M059J (cell line): ENCODE measurements at regions not wholly inside any gene's neighbourhood (a gene's known extent, or its start where the extent isn't known, plus 50 kb on each side); places are given as distances from the start of the nearest gene placed in this dataset.

ENCODE experiments used
- DNase-seq: peaks from one replicate; pipeline ENCODE4 v3.0.0-alpha.2; 2012; ENCODE audit warnings: low read depth

GRCh38 chr3:144295613-144296012 is 324.0 kb downstream of the DIPK2A start:
- no peak for DNase-seq

GRCh38 chr3:144296808-144297207 is 325.2 kb downstream of the DIPK2A start:
- no peak for DNase-seq

DNA sequence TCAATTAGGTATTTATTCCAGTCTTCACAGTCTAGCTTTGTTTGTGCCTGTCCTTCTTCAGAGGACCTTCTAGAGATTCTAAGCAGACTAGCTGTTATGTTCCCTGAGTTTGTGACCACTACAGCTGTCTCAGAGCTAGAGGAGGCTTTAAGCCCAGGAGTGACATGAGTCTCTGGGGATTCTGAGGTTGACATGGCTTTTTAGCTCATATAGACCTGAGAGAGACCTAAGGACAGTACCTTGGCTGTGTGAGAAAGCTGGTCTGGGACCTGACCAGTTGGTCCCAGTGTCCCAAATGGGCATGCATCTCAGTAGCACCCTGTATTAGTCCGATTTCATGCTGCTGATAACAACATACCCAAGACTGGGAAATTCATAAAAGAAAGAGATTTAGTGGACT is 330.2 kb downstream of the DIPK2A start:
- no peak for DNase-seq

DNA sequence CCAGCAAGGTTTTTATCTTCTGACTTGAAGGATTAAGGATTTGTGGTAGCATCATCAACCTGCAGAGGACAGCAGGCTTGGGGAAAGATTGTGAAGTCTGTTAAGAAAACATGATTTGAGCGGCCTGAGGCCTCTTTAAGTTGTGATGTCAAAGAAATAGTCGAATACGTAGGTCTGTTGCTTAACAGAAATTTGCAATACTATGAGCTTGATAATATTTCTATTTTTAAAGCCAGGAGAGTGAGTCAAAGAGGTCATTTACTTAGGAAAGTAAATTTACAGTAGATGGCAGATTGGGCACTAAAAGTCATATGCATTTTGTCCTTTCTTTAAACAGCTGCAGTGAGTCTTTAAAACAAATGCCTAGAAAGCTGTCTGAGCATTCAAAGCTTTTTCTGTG is 336.3 kb downstream of the DIPK2A start:
- DNase-seq: no peak

DNA sequence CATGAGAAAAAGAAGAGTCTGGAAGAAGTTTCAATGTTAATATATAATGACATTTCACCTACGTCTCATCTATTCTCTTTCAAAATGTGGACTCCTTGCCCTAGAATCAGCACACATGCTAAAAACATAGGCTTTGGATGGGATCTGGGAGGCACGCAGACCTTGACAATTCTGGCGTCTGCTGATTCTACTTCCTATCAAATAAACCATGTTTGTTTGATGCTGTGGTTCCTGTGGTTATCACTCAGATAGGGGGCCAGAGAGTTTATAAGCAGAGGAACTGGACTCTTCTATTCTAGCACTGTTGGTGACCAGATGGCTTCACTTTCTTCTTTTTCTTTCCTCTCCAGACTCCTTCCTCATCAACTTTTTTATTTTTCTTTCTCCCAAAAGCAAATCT is 336.8 kb downstream of the DIPK2A start:
- DNase-seq: no peak

GRCh38 chr3:144312702-144313101 is 341.1 kb downstream of the DIPK2A start:
- DNase-seq: peak; percentile 4

DNA sequence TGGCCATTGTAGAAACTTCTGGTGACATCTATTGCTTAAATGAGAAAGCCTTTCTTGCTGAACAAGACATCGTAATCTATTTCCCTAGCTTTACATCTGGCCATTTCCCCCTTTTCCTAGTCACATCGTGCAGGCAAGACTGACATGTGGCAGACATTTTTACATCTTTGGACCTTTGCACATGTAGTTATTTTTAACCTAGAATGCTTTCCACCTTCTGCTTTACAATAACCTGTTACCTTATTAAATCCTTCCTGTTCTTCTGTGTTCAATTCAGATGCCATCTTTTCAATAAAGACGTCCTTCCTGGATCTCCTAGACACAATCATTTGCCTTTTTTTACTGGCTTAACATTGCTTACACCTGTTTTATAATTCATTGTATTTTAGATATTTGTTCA is 343.3 kb downstream of the DIPK2A start:
- DNase-seq: no peak

GRCh38 chr3:144317961-144318360 is 346.3 kb downstream of the DIPK2A start:
- no peak for DNase-seq

DNA sequence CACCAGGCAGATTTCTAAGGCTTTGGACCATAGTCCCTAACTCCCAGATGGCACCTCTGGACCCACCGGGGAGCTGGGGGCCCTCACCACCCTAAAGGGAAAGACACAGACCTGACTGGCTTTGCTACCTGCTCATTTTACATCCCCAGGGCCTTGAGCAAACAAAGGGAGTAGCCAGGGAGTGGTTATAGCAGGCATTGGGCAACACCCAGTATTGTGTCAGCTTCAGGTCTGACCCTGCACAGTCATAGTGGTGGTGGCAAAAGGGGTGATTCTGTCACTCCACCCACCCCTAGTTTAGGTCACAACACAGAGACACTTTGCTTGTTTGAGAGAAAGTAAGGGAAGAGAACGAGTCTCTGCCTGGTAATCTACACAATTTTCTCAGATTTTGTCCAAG is 352.5 kb downstream of the DIPK2A start:
- DNase-seq: no peak

DNA sequence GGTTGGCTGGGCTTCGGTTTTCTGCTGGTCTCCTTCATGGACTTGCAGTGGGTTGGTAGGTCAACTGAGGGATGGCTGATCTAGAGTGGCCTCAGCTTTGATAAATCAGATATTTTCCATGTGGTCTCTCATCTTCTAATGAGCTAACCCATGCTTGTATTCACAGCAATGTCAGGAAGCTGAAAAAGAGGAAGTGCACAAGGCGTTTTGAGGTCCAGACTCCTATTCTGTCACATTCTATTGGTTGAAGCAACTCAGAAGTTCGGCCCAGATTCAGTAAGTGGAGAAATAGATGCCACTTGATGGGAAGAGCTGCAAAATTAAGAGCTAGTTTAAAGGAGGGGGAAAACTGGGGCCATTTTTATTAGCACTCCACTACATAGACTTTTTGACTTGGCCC is 361.2 kb downstream of the DIPK2A start:
- no peak for DNase-seq

GRCh38 chr3:144341471-144341870 is 369.8 kb downstream of the DIPK2A start:
- DNase-seq: no peak

GRCh38 chr3:144343343-144343742 is 371.7 kb downstream of the DIPK2A start:
- no peak for DNase-seq

DNA sequence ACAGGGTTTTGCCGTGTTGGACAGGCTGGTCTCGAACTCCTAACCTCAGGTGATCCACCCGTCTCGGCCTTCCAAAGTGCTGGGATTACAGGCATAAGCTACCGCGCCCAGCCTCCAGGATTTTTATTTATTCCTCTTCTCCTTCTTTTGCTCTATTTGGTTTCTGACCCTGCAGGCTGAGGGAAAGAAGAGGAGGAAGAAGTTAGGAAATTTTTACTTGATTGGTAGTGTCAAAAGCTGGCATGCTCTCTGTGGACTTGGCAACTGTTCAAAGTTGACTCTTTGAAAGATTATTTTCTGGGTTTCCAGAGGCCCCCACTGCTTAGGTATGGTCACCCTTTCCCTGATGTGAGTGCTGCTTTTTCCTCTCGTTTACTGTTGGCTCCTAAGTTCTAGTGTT is 372.2 kb downstream of the DIPK2A start:
- no peak for DNase-seq

DNA sequence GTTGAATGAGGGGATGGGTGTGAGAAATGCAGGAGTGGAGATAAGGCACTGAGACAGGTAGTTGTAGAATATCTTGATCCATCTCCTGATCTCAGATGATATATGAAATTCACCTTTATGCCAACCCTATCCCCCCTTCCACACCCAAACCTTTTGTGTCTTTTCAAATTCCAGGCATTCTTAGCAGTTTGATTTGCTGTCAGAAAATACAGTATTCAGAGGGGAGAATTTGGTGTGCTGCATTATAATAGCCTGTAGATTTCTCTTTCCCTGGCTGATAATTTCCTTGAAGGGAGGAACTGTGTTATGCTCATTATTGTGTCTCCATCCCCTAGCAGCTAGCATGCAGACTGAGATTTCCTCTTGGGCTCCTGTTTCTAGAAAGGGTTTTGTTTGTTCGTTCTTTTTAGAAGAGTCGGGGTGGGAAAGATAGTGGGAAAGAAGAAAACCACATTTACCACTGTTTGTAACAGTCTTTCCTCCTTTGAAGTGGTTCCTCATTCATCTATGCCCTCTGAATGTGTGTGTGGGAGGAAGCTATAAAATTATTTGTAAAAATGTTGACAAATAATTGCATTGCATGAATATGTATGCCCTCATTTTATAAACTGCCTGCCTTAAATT is 373.4 kb downstream of the DIPK2A start:
- no peak for DNase-seq

GRCh38 chr3:144350125-144350524 is 378.5 kb downstream of the DIPK2A start:
- DNase-seq: no peak

- DNase-seq: no peak
Measured at GRCh38 chr3:144351011-144351410, 379.4 kb downstream of the DIPK2A start.

DNA sequence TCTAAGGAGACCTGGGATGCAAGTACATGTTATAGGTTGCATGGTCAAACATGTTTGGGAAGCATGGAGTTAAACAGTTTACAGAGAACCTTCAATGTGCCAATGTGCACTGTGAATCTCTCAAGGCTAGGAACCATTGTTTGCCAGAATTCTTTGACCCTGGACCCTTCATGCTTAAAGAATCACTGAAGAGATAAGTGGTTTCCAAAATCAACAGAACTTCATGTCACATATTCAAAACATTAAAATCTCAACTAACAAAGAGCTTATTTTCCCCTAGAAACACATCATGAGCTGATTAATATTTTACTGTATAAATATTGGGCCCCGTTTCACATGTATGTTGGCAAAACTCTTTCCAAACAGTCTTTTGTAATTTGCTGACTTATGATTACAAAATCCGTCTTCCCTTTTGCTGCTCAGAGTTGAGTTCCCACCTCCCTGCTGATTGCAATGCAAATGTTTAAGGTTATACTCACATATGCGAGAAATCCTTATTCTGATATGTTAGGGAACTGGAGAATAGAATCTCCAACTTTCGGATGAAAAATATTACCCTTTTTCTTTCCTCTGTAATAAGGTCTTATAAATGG is 380.2 kb downstream of the DIPK2A start:
- no peak for DNase-seq

GRCh38 chr3:144358191-144358590 is 386.6 kb downstream of the DIPK2A start:
- DNase-seq: no peak

- DNase-seq: no peak
Measured at GRCh38 chr3:144361002-144361401, 389.4 kb downstream of the DIPK2A start.

GRCh38 chr3:144362126-144362525 is 390.5 kb downstream of the DIPK2A start:
- DNase-seq: peak; percentile 3

- no peak for DNase-seq
Measured at GRCh38 chr3:144363856-144364255, 392.2 kb downstream of the DIPK2A start.

- no peak for DNase-seq
Measured at GRCh38 chr3:144364737-144365136, 393.1 kb downstream of the DIPK2A start.

GRCh38 chr3:144369129-144369879 is 397.7 kb downstream of the DIPK2A start:
- DNase-seq: no peak
